ENCODE measurements at regions not wholly inside any gene's neighbourhood (a gene's known extent, or its start where the extent isn't known, plus 50 kb on each side); places are given as distances from the start of the nearest gene placed in this dataset.

DNA sequence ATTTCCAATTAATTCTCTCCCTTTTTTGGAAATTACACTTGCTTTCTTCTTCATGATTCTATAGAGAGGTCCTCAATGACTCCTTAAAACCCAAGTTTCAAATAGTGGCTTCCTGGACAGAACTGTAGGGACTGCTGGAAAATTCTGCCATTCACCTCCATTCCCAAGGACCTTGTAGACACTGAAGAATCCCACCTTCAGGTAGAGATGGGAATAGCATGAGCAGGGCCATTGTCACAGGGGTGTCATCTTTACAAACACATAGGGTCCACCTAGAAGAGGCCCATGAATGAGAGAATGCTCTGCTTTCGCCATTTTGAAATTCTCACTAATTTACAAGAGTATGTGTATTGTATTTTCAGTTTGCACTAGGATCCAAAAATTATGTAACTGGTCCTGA lies 701.7 kb upstream of the CELF2 start:
- no peak for DNase-seq

DNA sequence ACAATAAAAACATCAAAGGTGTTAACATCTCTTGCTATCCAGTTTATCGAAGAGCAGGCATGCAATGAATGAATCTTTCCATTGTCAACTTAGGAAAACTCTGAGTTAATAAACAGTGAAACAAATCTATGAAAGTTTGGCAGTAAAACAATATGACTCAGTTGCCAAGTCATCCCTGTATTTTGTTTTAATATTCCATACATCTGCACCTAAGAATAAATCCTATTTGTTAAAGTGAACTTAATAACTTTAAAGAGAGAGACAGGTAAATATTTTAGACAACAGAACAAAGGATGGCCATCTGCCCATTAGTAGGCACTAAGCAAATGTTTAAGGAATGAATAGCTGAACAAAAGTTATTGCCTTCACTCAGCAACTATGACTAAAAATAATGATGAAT lies 700.5 kb upstream of the CELF2 start:
- DNase-seq, result no peak

DNA sequence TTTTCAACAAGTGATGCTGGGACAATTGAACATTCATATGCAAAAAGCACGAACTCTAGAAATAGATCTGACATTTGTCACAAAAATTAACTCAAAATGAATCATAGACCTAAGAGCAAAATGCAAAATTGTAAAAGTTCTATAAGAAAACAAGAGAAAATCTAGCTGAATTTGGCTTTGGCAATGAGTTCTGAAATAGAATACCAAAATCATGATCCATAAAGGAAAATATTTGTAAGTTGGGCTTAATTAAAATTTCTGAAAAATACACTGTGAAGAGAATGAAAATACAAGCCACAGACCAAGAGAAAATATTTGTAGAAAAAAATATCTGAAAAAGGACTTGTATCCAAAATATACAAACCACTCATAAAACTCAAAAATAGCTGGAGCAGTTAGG lies 698.8 kb upstream of the CELF2 start:
- DNase-seq, result no peak

DNA sequence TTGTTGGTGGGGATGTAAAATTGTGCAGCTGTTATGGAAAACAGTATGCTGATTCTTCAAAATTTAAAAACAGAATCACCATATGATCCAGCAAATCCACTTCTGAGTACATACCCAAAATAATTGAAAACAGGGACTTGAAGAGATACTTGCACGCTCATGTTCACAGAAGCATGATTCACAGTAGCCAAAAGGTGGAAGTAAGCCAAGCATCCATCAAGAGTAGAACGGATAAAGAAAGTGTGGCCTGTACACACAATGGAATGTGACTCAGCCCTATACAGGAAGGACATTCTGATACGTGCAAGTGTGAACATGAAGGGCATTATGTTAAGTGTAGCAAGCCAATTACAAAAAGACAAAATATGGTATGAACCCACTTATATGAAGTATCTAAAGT lies 696.7 kb upstream of the CELF2 start:
- no peak for DNase-seq

DNA sequence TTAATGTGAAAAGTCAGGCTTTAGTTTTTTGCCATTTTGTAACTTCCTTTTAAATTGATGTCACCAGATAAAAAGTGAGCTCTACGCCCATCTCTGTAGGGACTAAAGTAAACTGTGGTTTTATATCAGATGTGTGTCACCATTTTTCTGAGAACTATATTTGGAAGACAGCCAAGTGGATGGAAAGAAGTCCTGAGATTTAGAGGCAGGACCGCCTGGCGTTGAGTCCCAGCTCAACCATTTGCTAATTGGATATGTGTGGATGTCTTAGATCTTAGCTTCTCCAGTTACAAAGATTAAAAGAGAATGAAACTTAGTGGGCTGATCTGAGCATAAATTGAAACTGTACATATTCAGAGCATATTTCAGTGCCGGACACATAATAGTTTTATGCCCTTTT lies 691.6 kb upstream of the CELF2 start:
- no peak for DNase-seq

- no peak for DNase-seq
These were observed 689.7 kb upstream of the CELF2 start for GRCh38 chr10:10327934-10328333.

DNA sequence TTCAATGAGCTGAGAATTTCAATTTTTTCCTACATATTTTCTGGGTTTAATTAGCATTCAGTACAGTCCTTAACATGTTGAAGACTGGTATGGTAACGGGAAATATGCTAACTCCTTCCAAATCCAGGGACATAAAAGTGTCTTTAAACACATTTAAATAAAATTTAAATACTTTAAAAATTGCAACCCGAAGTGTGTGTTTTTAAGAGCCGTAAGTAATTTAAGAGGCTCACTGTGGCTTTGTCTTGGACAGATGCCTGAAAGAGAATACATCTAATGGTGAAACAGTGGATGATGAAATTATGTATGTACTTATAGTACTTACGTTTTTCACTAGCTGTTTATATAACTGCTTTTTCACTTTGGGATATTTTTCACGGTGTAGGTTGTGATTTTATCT lies 687.3 kb upstream of the CELF2 start:
- no peak for DNase-seq

GRCh38 chr10:10332786-10333185 lies 684.9 kb upstream of the CELF2 start:
- no peak for DNase-seq

GRCh38 chr10:10333622-10334021 lies 684.0 kb upstream of the CELF2 start:
- no peak for DNase-seq

DNA sequence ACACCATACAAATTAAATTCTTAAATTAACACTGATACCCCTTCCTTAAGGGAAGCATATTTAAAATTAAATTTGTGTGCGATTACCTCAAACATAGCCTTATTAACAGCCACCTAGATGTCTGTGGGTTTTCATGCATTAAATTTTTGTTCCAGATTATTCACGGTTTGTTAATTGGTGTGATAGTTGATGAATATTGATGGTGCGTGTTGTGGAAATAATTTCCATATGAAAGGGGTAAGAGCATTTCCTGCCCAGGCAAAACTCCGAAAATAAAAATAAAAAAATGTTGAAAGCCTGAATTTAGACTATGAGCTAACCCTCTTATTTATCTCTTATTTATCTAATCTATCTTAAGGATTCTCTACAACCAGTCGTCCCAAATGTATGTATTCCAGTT lies 679.3 kb upstream of the CELF2 start:
- no peak for DNase-seq

DNA sequence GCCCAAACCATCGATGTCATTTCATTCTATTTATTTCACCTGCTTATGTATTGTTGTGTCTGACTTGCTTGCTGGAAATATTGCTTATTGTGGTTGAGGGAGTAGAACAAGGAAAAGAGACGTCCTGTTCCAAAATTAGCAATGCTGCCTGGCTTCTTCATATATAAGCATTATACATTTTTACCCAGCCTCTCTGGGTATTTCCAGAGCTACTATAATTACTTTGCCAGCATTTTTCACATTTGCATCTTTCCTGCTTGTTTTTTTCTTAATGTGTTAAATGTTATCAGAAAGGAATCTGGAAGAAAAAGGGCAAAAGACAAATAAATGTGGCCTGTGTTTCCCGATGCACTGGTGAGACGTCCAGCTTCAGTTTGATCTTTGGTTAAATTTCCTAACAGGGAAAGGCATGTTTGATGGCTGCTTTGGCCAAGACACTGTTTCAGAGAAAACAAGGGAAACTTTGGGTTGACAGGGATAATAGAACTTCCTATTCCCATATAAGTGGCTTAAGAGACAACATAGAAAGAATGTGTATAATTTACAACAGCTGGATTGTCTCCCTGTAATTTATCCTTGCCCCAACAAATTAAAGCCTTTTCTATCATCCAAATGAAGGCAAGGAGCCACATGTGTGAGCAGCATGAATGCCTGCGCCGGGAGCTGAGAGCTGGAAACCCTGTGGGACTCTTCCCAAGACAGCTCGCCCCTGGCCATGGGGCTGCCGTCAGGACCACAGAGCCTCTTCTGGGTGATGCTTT lies 671.1 kb upstream of the CELF2 start:
- no peak for DNase-seq

GRCh38 chr10:10350050-10350449 lies 667.6 kb upstream of the CELF2 start:
- DNase-seq, result no peak

DNA sequence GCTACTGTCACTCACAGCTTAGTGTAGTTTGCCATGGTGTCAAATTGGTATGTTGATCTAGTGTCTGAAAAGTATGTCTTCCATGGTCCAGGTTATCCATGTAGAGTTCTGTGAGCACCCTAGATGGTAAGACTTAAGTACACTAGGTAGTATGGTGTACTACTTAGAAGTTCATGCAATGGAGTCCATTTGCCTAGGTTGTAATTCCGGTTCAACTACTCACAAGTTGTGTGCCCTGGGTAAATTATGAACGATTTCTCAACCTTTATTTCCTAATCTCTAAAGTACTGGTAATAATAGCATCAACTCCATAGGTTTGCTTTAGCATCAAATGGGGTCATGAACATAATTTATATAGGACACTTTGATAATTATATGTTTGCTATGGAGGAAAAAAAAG lies 666.2 kb upstream of the CELF2 start:
- DNase-seq, result no peak

DNA sequence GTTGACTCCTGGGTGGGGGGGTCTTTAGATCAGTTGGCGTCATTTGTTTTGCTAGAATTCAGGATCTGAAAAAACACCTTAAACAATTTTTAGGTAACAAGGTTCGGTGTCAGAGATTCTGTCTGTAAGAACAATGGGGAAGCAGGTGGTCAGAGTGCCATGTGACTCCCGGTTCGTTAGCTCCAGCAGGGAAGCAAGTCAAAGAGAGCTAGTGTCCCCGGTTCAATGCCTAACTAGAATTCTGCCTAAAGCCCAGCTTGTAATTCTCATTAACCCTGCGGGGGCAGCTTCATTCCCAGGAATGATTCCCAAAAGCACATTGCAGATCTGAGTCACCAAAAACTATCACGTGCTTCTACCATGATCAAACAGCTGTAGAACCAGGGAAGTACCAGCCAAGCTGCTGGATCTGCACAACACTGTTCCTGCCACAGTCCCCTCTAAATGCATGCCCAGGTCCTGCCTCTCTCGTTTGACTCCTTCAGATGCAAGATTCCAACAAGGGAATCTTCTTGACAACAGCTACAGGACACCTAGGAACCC lies 664.3 kb upstream of the CELF2 start:
- no peak for DNase-seq

GRCh38 chr10:10359263-10359662 lies 658.4 kb upstream of the CELF2 start:
- DNase-seq, result no peak

GRCh38 chr10:10361301-10361885 lies 656.3 kb upstream of the CELF2 start:
- no peak for DNase-seq

GRCh38 chr10:10362800-10363199 lies 654.9 kb upstream of the CELF2 start:
- no peak for DNase-seq

GRCh38 chr10:10363217-10363616 lies 654.5 kb upstream of the CELF2 start:
- no peak for DNase-seq

GRCh38 chr10:10364902-10365301 lies 652.8 kb upstream of the CELF2 start:
- no peak for DNase-seq

GRCh38 chr10:10365676-10366075 lies 652.0 kb upstream of the CELF2 start:
- DNase-seq, result no peak

GRCh38 chr10:10366836-10367235 lies 650.8 kb upstream of the CELF2 start:
- no peak for DNase-seq

- DNase-seq, result no peak
These were observed 650.4 kb upstream of the CELF2 start for GRCh38 chr10:10367264-10367663.

DNA sequence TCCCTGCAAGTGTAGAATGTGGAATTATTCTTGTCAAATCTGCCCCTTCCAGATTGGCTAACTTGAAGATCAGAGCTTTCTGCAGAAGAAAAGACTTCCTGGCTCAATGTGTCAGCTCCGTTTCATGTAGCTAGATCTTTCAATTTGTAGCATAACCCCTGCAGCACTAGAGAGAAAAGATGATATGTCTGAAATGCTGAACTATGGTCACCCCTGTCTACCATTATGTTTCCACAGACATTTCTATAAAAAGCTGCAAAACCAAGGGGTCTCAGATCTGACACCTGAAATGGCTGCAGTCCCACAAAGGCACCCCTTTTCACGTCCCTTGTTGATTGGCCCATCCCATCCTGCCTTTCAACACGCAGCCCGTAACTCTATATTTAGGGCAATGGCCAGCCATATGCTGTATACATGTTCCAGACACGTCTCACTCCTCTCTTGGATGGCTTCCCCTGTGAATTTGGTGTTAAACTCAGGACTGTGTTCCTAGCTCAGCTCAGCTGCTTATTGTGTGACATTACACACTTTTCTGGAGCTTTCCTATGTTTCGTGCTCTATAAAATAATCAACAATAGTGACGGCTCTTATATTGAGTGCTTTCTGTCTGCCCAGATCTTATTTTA lies 648.6 kb upstream of the CELF2 start:
- no peak for DNase-seq

- no peak for DNase-seq
These were observed 631.8 kb upstream of the CELF2 start for GRCh38 chr10:10385831-10386230.
